GM18868 (cell line): ENCODE measurements at regions not wholly inside any gene's neighbourhood (a gene's known extent, or its start where the extent isn't known, plus 50 kb on each side); places are given as distances from the start of the nearest gene placed in this dataset.
A peak's percentile ranks its signal among the peaks of the same experiment; 100 is the strongest.

Experiments
- ATAC-seq: cut with Tn5 transposase; IDR thresholded peaks from one replicate; pipeline ENCODE4 v1.9.1; 2021; ENCODE audit warnings: mild to moderate bottlenecking, moderate library complexity; ENCODE audit not compliant: unreplicated experiment

DNA sequence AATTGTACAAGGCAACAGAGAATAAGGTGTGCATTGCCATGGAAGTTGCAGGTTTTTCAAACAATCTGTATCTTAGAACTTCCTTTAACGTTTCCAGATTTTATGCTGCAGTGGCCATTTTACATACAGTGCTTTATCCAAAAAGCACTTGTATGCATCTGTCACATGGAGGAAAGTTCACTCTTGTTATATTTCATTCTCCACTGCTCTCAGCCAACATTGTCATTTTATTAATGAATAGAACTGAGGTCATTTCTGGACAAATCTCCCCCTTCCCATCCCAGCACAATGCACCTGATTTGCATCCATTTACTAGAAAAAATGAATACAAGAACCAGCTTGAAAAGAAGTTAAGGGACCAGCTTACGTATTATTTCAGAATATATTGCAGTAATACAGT, 342.0 kb downstream of the USP25 start:
- no peak for ATAC-seq

DNA sequence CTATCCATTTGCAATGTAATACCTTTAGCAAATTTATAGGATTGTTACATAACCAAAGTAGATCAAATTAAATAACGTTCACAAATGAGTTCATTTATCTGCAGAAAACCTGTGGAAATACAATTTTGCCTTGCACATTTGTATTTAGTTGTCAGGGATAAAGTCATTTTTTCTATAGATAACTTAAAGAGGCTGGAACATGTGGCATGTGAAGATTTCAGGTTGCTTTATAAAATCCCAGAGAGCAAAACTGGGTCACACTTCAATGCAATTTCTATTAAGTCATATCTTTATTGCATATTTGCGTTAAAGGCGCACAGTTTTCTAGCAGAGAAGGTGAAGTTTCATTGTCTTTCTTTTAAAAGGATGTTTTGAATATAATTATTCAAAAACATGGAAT, 342.4 kb downstream of the USP25 start:
- no peak for ATAC-seq

DNA sequence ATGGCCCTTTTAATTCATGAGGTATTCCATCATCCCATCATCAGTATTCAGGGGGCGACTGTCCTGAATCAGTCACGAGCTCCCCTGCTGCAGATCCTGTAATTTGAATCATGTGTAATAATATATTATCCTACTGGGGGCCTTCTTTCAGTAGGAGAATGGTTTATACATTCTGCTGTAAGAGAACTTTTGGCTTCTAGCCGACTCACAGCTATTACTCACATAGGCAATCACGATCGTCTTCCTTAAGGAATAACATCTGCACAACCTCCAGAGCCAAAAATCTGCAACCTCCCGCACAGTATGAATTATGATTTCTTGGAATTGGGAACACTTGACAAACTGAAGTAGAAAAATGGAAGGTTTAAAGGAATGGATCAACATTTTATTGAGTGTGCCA, 343.0 kb downstream of the USP25 start:
- no peak for ATAC-seq

DNA sequence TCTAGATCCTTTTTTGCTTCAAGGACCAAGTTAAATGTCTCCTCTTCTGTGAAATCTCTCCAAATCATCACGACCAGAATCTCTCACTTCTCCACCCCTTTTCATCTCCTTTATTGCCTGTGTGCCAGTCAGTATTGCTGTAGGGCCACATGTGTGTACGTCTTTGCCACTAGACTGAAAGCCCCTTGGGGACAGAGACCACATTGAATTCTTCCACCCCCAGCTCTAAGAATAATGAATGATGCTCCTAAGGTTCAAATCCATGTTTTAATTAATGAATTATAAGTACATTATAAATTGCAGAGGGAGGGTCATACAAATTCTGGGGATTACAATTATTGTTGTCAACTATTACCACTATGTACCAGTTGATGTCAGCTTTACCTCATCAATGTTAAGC, 343.8 kb downstream of the USP25 start:
- ATAC-seq: no peak

DNA sequence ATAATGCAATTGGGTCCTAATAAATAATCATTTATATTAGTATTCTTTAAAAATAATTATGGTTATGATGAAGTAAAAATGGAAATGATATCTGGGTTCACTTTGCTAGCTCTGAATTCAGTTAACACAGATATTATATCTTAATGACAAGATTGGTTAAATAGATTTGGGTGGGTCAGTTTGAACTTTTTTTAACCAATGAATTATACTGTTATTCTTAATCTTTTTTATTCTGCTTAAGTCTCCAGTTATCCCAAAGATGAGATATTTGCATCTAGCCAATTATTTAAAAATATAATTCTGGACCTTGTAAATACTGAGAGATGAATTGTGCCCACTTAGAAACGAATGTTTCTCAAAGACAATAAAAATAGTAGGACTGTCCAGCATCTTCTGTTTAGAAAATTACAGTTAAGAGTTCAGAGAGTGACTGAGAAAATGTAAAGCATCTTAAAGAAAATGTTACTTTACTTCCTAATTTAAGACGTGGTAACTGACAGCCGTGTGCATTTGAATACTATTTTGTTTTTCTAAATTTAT, 345.2 kb downstream of the USP25 start:
- ATAC-seq: no peak

DNA sequence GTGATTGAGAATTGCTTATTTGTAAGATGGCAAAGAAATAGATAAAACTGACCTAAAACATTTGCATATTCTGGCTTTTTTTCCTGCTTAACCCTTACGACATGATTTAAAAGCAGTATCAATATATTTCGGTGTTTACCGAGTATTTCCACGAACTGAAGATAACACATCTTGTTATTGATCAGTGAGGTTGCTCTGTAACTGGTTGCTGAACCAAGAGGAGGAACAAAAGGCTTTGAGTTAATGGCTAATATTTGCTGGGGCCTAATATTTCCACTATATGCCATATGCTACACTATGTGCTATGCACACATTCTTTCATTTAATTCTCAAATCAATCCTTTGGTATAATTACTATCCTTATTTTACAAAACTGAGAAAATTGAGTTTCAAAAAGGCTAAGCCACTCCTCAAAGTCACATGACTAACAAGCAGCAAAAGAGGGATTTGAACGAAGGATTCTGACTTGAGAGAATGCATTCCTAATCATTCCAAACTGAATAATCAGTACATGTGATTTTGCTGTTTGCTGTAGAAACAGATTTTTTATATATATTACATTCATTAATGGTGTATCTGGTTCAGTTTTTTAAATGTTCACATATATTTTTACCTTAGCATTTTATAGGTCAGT, 346.0 kb downstream of the USP25 start:
- ATAC-seq: no peak

DNA sequence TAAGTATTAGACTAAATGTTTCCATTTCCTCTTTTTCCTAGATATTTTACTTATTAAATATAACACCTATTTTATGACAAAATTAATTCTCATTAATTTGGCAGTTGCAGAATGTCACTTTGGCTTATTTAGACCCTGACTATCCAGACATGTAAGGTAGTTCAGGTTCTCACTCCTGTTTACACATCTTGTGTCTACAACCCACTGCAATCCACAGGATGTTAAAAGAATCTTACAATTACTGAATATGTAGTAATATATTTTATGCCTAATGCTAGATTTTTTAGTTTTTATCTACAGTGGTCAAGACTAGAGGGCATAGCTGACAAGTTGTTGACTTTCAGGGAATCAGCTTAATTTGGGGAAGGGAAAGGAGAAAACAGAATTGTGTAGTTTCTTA, 346.7 kb downstream of the USP25 start:
- no peak for ATAC-seq

DNA sequence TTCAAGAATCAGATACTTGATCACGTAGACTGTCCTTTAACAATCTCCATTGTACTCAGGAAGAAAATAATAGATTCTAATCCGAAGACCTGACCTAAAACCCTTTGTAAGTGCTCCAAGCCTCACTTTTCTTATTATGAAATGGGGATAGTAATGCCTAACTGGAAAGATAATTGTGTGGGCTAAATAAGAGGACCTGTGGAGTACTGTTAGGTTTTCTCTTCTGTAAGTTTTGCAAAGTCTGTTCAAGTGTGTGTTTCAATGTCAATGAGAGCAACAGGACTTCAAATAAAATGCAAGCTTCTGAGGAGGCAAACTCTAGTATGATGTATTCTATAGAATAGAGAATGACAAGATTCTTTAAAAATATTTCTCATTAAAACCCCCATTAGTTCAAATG, 348.6 kb downstream of the USP25 start:
- no peak for ATAC-seq

DNA sequence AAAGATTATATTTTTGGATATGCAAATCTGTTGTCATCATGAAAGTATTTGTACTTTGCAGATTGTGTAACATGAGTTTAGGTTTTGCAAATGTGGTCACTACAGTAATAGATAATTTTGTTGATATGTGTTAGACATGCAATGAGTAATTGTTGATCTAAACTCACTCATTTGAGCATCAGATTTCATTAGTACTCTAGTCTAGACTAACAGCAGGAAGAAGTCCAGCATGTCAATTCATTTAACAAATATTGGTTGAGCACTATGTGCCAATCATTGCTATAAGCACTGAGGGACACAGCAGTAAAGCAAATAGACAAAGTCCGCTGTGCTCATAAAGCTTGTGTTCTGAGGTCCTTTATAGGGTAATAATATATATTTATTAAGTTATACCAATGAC, 350.0 kb downstream of the USP25 start:
- no peak for ATAC-seq

DNA sequence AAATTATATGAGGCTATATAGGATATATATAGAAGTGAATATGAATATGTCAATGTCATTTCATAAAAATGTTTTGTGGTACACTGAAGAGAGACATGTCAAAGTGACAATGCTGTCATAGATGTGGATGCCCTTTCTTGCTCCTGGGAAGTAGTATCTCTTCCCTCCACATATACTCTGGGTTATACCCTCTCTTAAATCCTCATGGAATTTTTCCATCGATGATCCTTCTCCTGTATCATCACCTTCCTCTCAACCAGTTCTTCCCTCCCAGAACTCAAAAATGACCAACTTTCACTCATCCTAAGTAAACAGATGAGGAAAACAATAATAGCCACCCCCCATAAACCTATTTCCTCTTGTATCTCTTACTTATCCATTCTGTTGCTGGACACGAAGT, 351.5 kb downstream of the USP25 start:
- ATAC-seq: no peak

DNA sequence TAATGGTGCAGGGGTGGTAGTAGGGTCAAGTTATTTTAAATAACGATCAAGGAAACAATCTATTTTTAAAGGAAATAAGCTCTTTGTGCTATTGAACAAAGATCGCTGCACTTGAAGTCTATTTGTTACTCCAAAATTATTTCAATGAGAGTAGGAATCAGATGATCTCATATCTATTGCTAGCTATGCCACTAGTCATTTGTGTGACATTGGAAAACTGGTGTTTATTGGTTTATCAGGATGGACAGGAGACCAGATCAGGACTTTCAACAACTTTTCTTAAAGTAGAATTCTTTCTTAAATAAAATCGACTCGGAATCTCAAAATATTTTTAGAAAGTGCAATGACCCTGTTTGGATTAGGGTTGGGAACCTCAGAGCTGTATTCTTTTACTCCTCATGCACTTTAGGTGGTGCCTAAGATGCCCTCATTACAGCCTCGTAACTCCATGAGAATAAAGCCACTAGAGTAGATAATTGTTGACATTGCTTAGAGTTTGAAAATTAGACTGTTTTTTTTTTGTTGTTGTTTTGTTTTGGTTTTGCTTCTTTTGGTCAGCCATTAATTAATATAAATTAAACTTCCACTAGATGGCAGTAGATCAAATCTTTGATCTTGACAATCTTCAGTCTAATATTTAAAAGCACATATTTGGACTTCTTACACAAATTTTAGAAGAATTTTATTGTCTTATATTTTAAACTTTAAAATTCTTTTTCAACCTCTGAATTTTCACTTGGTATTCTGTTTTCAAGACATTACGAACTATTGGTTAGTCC, 352.4 kb downstream of the USP25 start:
- peak; percentile 61 for ATAC-seq

DNA sequence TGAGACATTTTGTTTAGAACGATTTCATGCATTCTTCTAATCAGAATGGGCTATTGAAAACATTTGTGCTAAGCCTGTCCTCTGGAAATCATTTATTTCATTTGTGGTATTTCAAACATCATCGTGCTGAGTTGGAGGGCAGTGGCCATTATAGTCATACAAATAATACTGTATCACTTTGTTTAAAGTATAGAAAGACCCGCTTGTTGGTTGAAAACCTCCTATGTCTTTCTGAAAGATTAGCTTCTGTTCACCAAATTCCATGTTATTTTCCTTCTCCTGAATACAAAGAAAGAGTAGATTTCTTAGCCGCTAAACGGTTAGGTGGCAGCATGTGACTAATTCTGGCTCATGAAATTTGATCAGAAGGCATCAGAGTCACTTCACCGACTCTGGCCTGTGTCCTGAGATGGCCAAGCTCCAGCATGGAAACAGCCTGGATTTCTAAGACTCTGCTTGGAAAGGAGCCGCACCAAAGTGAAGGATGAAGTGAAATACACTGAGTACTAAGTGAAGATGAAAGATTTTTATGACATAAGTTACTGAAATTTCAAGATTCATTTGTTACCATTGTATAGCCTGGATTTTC, 355.1 kb downstream of the USP25 start:
- ATAC-seq: no peak

DNA sequence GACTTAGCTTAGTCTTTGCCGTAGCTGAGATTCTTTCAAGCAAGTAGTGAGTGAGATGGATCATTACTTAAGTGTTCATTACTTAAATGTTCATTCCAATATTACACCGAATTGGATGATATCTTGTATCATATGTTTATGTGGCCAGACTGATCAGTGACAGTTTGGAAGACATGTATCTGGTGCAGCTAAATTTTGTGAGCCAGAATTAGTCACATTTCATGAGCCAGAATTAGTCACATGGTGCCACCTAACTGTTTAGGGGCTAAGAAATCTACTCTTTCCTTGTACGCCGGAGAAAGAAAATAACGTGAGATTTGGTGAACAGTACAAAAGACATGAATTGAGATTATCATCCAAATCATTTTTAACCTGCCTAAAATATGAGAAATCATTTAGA, 355.6 kb downstream of the USP25 start:
- no peak for ATAC-seq

DNA sequence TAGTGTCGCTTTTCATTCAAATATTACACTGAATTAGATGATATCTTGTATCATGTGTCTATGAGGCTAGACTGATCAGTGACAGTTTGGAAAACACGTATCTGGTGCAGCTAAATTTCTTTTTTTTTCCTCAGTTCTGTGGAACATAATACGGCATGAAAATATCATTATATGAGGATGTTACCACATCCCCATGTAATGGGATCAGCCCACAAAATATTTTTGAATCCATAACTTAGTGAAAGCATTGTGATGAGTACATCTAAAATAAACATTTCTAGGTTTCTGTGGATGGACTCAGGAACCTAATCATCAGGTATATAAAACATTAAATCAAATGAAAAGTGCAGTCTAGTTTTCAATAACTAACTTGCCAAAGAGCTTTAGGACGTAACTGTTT, 356.3 kb downstream of the USP25 start:
- ATAC-seq: no peak

DNA sequence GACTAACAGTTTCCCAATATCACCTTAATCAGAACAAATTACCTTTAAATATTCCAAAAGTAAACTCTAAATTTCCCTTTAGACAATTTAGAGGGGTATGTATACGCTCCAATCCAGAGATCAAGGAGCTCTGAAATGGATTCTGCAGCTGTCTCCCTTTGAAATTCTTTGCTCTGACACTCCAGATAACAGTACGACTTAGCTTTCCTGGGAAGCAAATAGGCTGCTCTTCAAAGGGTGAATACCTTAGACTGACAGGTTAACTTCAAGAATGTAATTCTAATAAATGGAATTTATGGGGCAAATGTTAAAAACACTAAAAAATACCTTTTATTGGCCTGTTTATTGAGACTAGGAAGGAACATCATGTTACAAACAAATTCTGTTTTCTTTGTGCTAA, 357.2 kb downstream of the USP25 start:
- ATAC-seq: no peak

DNA sequence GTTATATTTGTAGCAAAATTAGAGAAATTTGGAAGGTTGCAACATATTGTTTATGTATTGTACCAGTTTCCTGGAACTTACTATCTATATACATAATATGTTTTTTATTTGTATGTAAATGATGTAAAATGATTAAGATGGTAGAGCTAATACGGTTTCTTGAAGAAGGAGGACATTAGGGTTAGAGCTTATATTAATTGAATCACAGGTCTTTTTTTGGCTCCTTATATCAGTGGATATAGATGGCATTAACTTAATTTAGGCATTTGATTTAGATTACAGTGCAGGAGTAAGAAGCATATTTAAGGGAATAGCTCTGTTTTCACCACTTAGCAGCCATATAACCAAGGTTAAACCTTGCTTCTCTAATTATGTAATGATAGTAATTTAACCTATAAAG, 357.7 kb downstream of the USP25 start:
- no peak for ATAC-seq

DNA sequence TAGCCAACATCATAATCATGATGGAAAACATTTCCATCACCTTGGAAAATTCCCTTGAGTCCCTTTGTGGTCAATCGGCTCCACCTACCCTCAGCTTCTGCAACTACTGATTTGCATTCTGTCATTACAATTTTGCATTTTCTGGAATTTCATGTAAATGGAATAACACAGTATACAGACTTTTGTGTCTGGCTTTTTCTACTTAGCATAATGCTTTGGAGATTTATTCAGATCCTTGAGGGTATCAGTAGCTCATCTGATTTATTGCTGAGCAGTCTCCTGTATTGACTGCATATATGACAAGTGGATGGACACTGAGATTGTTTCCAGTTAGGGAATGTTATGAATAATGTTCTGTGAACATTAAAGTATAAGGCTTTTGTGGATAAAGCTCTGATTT, 358.3 kb downstream of the USP25 start:
- no peak for ATAC-seq

DNA sequence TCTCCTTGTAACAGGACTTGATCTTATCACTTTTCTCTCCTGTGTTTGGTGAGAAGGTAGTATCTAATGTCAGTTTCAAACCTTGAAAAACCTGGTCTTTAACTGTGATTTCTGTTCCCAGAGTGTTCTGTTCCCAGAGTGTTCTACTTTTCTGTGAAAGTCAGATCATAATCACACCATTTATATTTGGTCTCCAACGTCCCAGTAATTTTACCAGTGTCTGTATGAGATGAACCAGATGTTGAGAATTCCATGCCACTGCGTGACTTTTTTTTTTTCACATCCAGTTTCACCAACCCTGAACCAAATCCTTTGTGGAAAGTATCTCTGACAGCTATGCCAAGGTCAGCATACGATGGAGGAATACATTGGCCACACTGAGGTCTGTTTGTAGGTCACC, 365.2 kb downstream of the USP25 start:
- ATAC-seq: no peak

DNA sequence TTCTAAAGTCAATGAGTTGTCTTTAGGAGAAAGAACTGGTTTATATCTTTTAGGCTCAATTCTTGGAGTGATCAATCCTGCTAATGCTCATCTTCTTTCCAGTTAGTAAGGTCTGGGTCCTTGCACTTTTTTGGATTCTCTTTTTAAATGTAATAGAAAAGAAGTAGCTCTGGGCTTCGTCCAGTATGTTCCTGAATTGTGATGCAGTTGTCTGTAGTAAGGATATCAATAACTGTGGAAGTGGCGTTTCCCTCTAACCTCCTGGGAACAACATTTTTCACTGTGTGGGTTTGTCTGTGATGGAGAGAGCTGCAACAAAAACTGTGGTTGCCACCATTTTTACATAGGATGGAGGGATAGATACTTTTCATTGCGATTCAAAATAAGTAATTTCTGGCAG, 367.2 kb downstream of the USP25 start:
- ATAC-seq: no peak

DNA sequence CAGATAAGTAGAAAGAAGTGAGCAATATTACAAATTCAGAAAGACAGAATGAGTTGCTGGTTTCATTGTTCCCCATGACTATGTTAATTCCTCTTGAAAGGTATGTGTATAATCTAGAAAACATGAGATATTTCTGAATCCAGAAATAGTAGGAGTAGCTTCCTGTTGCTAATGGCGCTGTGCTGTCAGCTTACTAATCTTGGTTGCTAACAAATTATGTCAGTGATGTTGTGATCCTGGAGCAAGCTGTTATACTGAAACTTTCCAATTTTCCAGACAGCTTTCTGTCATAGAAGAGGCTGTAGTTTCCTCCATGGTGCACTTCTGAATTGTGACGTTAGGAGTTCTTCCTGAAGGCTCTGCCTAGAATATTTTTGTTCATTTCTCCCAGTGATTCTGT, 372.3 kb downstream of the USP25 start:
- ATAC-seq: no peak

DNA sequence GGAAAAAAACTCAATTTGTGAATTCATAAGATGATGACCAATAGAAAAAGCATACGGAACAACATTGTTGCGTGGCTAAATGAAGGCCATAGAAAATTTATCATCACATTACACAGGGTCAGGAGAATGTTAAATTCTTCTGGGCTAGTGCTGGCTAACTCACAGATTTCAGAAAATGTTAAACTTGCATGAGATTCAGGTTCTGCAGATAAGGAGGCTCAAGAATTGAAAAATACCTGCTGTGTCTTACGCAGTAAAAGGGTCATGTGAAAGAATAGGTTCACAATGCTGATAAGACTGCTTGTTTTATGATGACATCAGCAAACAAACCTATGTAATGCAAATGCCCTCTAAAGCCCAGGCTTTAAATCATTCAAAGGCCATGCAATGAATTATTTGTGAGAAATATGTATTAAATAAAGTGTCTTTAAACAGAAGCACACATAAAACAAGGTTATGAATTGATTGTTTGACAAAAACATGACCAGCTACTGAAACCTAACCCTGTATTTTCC, 378.8 kb downstream of the USP25 start:
- no peak for ATAC-seq
